Hepatocyte (in vitro differentiated cells): ENCODE measurements at regions not wholly inside any gene's neighbourhood (a gene's known extent, or its start where the extent isn't known, plus 50 kb on each side); places are given as distances from the start of the nearest gene placed in this dataset.

Experiments
- DNase-seq: peaks from one replicate; pipeline ENCODE4 v3.0.0-alpha.2; 2016; ENCODE audit warnings: low spot score
- H2AFZ ChIP-seq: fragments of 200-600 bp; sonication (generic); 2 replicates; pipeline ENCODE4 v1.6.0; 2016; ENCODE audit warnings: antibody characterized with exemption, mild to moderate bottlenecking
- H3K27ac ChIP-seq: fragments of 200-600 bp; sonication (generic); 2 replicates; pipeline ENCODE4 v1.5.1; 2016; ENCODE audit warnings: mild to moderate bottlenecking
- H3K27me3 ChIP-seq: fragments of 200-600 bp; sonication (generic); 2 replicates; pipeline ENCODE4 v1.6.1; 2016
- H3K36me3 ChIP-seq: fragments of 200-600 bp; sonication (generic); replicated peaks from 2 replicates; pipeline ENCODE4 v1.5.1; 2016; ENCODE audit warnings: low read depth; ENCODE audit not compliant: insufficient read depth
- H3K4me1 ChIP-seq: fragments of 200-600 bp; sonication (generic); 2 replicates; pipeline ENCODE4 v1.5.1; 2016; ENCODE audit warnings: mild to moderate bottlenecking, moderate library complexity; ENCODE audit not compliant: insufficient read depth
- H3K4me2 ChIP-seq: fragments of 200-600 bp; sonication (generic); 2 replicates; pipeline ENCODE4 v1.6.0; 2016
- H3K4me3 ChIP-seq: fragments of 200-600 bp; sonication (generic); 2 replicates; pipeline ENCODE4 v1.5.1; 2016; ENCODE audit warnings: mild to moderate bottlenecking
- H3K79me2 ChIP-seq: fragments of 200-600 bp; sonication (generic); 2 replicates; pipeline ENCODE4 v1.6.0; 2017; ENCODE audit warnings: mild to moderate bottlenecking
- H3K9me2 ChIP-seq: fragments of 200-600 bp; sonication (generic); replicated peaks from 2 replicates; pipeline ENCODE4 v1.6.0; 2017; ENCODE audit warnings: mild to moderate bottlenecking; ENCODE audit not compliant: insufficient read depth
- H3K9me3 ChIP-seq: fragments of 200-600 bp; sonication (generic); 2 replicates; pipeline ENCODE4 v1.5.1; 2016; ENCODE audit warnings: low read depth, mild to moderate bottlenecking
- H4K20me1 ChIP-seq: fragments of 200-600 bp; sonication (generic); 2 replicates; pipeline ENCODE4 v1.6.0; 2016; ENCODE audit warnings: mild to moderate bottlenecking; ENCODE audit not compliant: insufficient read depth, poor library complexity, severe bottlenecking
- EZH2 ChIP-seq: fragments of 200-600 bp; sonication (generic); IDR thresholded peaks from 2 replicates; pipeline ENCODE4 v1.6.1; 2016; ENCODE audit warnings: antibody characterized with exemption, mild to moderate bottlenecking, borderline replicate concordance
- EZH2phosphoT487 ChIP-seq: fragments of 200-600 bp; sonication (generic); IDR thresholded peaks from one replicate; pipeline ENCODE4 v1.6.1; 2018; ENCODE audit warnings: antibody characterized with exemption, mild to moderate bottlenecking, low read depth, moderate library complexity; ENCODE audit not compliant: unreplicated experiment, severe bottlenecking
- WGBS: methylation state at CpG from one replicate; pipeline ENCODE4 v1.1.6; 2016; ENCODE audit warnings: low lambda C conversion rate; ENCODE audit errors: missing lambda C conversion rate; 5-methylcytosine and 5-hydroxymethylcytosine counted together
- TF ChIP-seq, protein P1 (sequence below): fragments of 200-600 bp; sonication (generic); IDR thresholded peaks from 2 replicates; pipeline ENCODE4 v1.5.1; 2016; ENCODE audit warnings: antibody characterized with exemption, mild to moderate bottlenecking; ENCODE audit not compliant: poor library complexity

DNA sequence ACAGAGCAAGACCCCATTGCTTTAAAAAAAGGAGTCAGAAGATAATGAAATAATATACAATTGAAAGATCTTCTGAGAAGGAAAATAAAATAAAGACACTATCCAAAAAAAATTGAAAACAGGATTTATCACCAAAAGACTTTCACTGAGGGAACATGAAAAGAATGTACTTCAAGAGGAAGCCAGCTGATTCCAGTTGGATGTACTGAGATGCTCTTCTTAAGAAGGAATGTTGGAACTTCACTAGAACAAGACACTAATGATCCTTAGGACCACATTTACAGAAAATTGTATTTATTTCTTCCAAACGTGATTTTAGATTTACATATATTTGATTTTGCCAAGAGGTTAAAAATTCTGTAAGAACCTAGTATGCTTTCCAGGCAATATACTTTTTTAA, 65.6 kb upstream of the CNOT2 start:
- Histone ChIP-seq H4K20me1 (no peaks in the 10 kb centered on the region), H3K4me2 (no peak overlapping the region), H2AFZ (no peak overlapping the region), H3K9me3 (no peaks in the 10 kb centered on the region), H3K4me3 (no peak overlapping the region), H3K27me3 (no peaks in the 10 kb centered on the region), H3K9me2 (no peaks in the 10 kb centered on the region), H3K79me2 (no peaks in the 10 kb centered on the region), H3K36me3 (no peaks in the 10 kb centered on the region), H3K27ac (no peak overlapping the region), H3K4me1 (no peaks in the 10 kb centered on the region)
- DNase-seq, result no peak
- 76% methylated on average over 1 of the region's 1 CpG for WGBS
- TF ChIP-seq EZH2phosphoT487 (no peak), EZH2 (no peak)
- TF ChIP-seq, protein P1, sequence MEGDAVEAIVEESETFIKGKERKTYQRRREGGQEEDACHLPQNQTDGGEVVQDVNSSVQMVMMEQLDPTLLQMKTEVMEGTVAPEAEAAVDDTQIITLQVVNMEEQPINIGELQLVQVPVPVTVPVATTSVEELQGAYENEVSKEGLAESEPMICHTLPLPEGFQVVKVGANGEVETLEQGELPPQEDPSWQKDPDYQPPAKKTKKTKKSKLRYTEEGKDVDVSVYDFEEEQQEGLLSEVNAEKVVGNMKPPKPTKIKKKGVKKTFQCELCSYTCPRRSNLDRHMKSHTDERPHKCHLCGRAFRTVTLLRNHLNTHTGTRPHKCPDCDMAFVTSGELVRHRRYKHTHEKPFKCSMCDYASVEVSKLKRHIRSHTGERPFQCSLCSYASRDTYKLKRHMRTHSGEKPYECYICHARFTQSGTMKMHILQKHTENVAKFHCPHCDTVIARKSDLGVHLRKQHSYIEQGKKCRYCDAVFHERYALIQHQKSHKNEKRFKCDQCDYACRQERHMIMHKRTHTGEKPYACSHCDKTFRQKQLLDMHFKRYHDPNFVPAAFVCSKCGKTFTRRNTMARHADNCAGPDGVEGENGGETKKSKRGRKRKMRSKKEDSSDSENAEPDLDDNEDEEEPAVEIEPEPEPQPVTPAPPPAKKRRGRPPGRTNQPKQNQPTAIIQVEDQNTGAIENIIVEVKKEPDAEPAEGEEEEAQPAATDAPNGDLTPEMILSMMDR, result no peak

GRCh38 chr12:70178038-70178437, 65.2 kb upstream of the CNOT2 start:
- DNase-seq, result no peak
- Histone ChIP-seq H3K4me2 (no peak overlapping the region), H2AFZ (no peak overlapping the region), H3K9me3 (no peaks in the 10 kb centered on the region), H3K4me1 (no peaks in the 10 kb centered on the region), H3K4me3 (no peak overlapping the region), H3K9me2 (no peaks in the 10 kb centered on the region), H3K79me2 (no peaks in the 10 kb centered on the region), H3K27me3 (no peaks in the 10 kb centered on the region), H3K36me3 (no peaks in the 10 kb centered on the region), H3K27ac (no peak overlapping the region), H4K20me1 (no peaks in the 10 kb centered on the region)
- no peak for TF ChIP-seq EZH2phosphoT487
- WGBS, result 97% methylated on average over 1 of the region's 1 CpG

- Histone ChIP-seq H3K4me3 (no peak overlapping the region), H3K36me3 (no peaks in the 10 kb centered on the region), H2AFZ (no peak overlapping the region), H3K4me1 (no peaks in the 10 kb centered on the region), H3K4me2 (no peak overlapping the region), H3K9me2 (no peaks in the 10 kb centered on the region), H3K9me3 (no peaks in the 10 kb centered on the region), H3K27ac (no peak overlapping the region), H3K27me3 (no peaks in the 10 kb centered on the region), H3K79me2 (no peaks in the 10 kb centered on the region), H4K20me1 (no peaks in the 10 kb centered on the region)
- WGBS, result 88% methylated on average over 3 of the region's 3 CpGs
- DNase-seq, result no peak
- no peak for TF ChIP-seq EZH2phosphoT487
Measured at GRCh38 chr12:70180130-70180529, 63.1 kb upstream of the CNOT2 start.

- no peak for DNase-seq
- WGBS, result 95% methylated on average over 1 of the region's 1 CpG
- no peak overlapping the region for H3K4me3 ChIP-seq
- TF ChIP-seq, protein P1, result no peak
- no peak for TF ChIP-seq EZH2phosphoT487
- no peak for TF ChIP-seq EZH2
- H4K20me1 ChIP-seq, result no peaks in the 10 kb centered on the region
- no peak overlapping the region for H3K4me2 ChIP-seq
- H3K36me3 ChIP-seq, result no peaks in the 10 kb centered on the region
- no peaks in the 10 kb centered on the region for H3K79me2 ChIP-seq
- H2AFZ ChIP-seq, result no peak overlapping the region
- no peak overlapping the region for H3K27ac ChIP-seq
- H3K27me3 ChIP-seq, result no peaks in the 10 kb centered on the region
- no peaks in the 10 kb centered on the region for H3K4me1 ChIP-seq
- H3K9me3 ChIP-seq, result no peaks in the 10 kb centered on the region
- no peaks in the 10 kb centered on the region for H3K9me2 ChIP-seq
Measured at GRCh38 chr12:70185301-70185700, 57.9 kb upstream of the CNOT2 start.
